Gastroesophageal sphincter (tissue), 4 donors: ENCODE measurements at regions not wholly inside any gene's neighbourhood (a gene's known extent, or its start where the extent isn't known, plus 50 kb on each side); places are given as distances from the start of the nearest gene placed in this dataset.
"Not testable (repeated sequence)": the region's sequence is repeated elsewhere in the genome, so short reads cannot be mapped to it uniquely, and the experiment has no call there.

Experiments used
- ATAC-seq: fragments of 150-250 bp; one replicate; pipeline ENCODE4 v1.9.1; 2016; ENCODE audit warnings: mild to moderate bottlenecking, moderate library complexity
- H3K27ac ChIP-seq, 4 donors: fragments of 200-600 bp; sonication (generic) in 3 of 4; 1 replicate in 3 of 4; 2 replicates in 1 of 4; pipeline ENCODE4 v1.5.1; 2016 to 2019
- H3K27me3 ChIP-seq: fragments of 200-600 bp; sonication (generic); one replicate; pipeline ENCODE4 v1.5.1; 2019
- H3K36me3 ChIP-seq, 2 donors: fragments of 200-600 bp; sonication (generic); one replicate each; pipeline ENCODE4 v1.5.1; 2019; ENCODE audit warnings: control low read depth in 1 of 2
- H3K4me1 ChIP-seq, 3 donors: fragments of 200-600 bp; sonication (generic); 1 replicate in 2 of 3; 2 replicates in 1 of 3; pipeline ENCODE4 v1.5.1; 2016 to 2019; ENCODE audit warnings: control low read depth in 2 of 3
- H3K4me3 ChIP-seq, 2 donors: fragments of 200-600 bp; sonication (generic); one replicate each; pipeline ENCODE4 v1.5.1; 2019; ENCODE audit warnings: mild to moderate bottlenecking in 1 of 2, moderate library complexity in 1 of 2
- H3K9me3 ChIP-seq, 3 donors: fragments of 200-600 bp; sonication (generic); one replicate each; pipeline ENCODE4 v1.5.1; 2017 to 2019; ENCODE audit warnings: control low read depth in 2 of 3
- CTCF ChIP-seq, 4 experiments: fragments of 200-600 bp in 2 of 4; fragments of 450-650 bp in 2 of 4; sonication (generic) in 1 of 4; IDR thresholded peaks; one replicate each; pipeline ENCODE4 v1.5.1; 2017 to 2019; ENCODE audit warnings: antibody characterized with exemption in 4 of 4, mild to moderate bottlenecking in 2 of 4, moderate library complexity in 2 of 4
- EP300 ChIP-seq: sonication (generic); formaldehyde crosslinking; IDR thresholded peaks from one replicate; pipeline ENCODE4 v1.6.1; 2017; ENCODE audit warnings: antibody characterized with exemption, mild to moderate bottlenecking
- POLR2A ChIP-seq, 2 donors: fragments of 450-650 bp; IDR thresholded peaks; one replicate each; pipeline ENCODE4 v1.6.1; 2017; ENCODE audit warnings: antibody characterized with exemption in 2 of 2, mild to moderate bottlenecking in 2 of 2, moderate library complexity in 1 of 2
- POLR2AphosphoS5 ChIP-seq: sonication (generic); formaldehyde crosslinking; IDR thresholded peaks from one replicate; pipeline ENCODE4 v1.6.1; 2017; ENCODE audit warnings: antibody characterized with exemption
- WGBS, 2 donors: methylation state at CpG; one replicate each; pipeline ENCODE4 v1.1.5; 2018; ENCODE audit warnings: low coverage in 1 of 2; 5-methylcytosine and 5-hydroxymethylcytosine counted together

GRCh38 chr3:6321999-6322398 is 538.9 kb upstream of the GRM7 start:
- WGBS, 2 donors: 65 to 81% methylated on average over 3 of the region's 3 CpGs
- Histone ChIP-seq H3K4me1 (no peaks in the 10 kb centered on the region), H3K36me3 (no peaks in the 10 kb centered on the region), H3K4me3 (no peak overlapping the region), H3K27ac (no peak overlapping the region), H3K9me3 (no peaks in the 10 kb centered on the region), H3K27me3 (no peaks in the 10 kb centered on the region)
- TF ChIP-seq CTCF (IDR thresholded peaks at IDR 0.05) (no peak), POLR2A (IDR thresholded peaks at IDR 0.05) (no peak), POLR2AphosphoS5 (no peak), EP300 (no peak)
- ATAC-seq: no peak

GRCh38 chr3:6326771-6327170 is 534.1 kb upstream of the GRM7 start:
- no peak overlapping the region for H3K27ac ChIP-seq
- no peaks in the 10 kb centered on the region for H3K4me1 ChIP-seq
- H3K9me3 ChIP-seq: no peaks in the 10 kb centered on the region
- H3K36me3 ChIP-seq: no peaks in the 10 kb centered on the region
- no peak for ATAC-seq
- no peak overlapping the region for H3K4me3 ChIP-seq
- WGBS, 2 donors: 75 to 79% methylated on average over 4 of the region's 6 CpGs
- no peaks in the 10 kb centered on the region for H3K27me3 ChIP-seq
- no peak for TF ChIP-seq POLR2AphosphoS5
- TF ChIP-seq POLR2A (IDR thresholded peaks at IDR 0.05): no peak
- TF ChIP-seq EP300: no peak
- no peak for TF ChIP-seq CTCF (IDR thresholded peaks at IDR 0.05)

- not testable (repeated sequence) for H3K4me1 ChIP-seq, H3K27me3 ChIP-seq, H3K36me3 ChIP-seq, ATAC-seq, H3K9me3 ChIP-seq, H3K27ac ChIP-seq, H3K4me3 ChIP-seq
- WGBS, 2 donors: 100% methylated on average over 1 of the region's 24 CpGs; no CpG with 5 or more reads in 1 of the 2 donors
Measured at GRCh38 chr3:6340980-6341325, 520.0 kb upstream of the GRM7 start.

GRCh38 chr3:6351752-6352151 is 509.2 kb upstream of the GRM7 start:
- no peak overlapping the region for H3K4me3 ChIP-seq
- no peaks in the 10 kb centered on the region for H3K9me3 ChIP-seq
- H3K36me3 ChIP-seq: no peaks in the 10 kb centered on the region
- H3K27ac ChIP-seq: no peak overlapping the region
- TF ChIP-seq POLR2A (IDR thresholded peaks at IDR 0.05): no peak
- TF ChIP-seq EP300: no peak
- no peak for TF ChIP-seq CTCF (IDR thresholded peaks at IDR 0.05)
- TF ChIP-seq POLR2AphosphoS5: no peak
- ATAC-seq: no peak
- H3K27me3 ChIP-seq: no peaks in the 10 kb centered on the region
- WGBS, 2 donors: 27 to 55% methylated on average over 3 of the region's 3 CpGs
- H3K4me1 ChIP-seq: no peaks in the 10 kb centered on the region

GRCh38 chr3:6354653-6355052 is 506.3 kb upstream of the GRM7 start:
- no peaks in the 10 kb centered on the region for H3K36me3 ChIP-seq
- TF ChIP-seq POLR2A (IDR thresholded peaks at IDR 0.05): no peak
- no peaks in the 10 kb centered on the region for H3K27me3 ChIP-seq
- H3K9me3 ChIP-seq: no peaks in the 10 kb centered on the region
- no peak for ATAC-seq
- no peak overlapping the region for H3K27ac ChIP-seq
- no peaks in the 10 kb centered on the region for H3K4me1 ChIP-seq
- whole genome bisulfite sequencing, 2 donors: 86 to 90% methylated on average over 1 of the region's 1 CpG
- no peak overlapping the region for H3K4me3 ChIP-seq

GRCh38 chr3:6362406-6362805 is 498.5 kb upstream of the GRM7 start:
- no peak for ATAC-seq
- TF ChIP-seq POLR2A (IDR thresholded peaks at IDR 0.05) (no peak), EP300 (no peak), POLR2AphosphoS5 (no peak), CTCF (IDR thresholded peaks at IDR 0.05) (no peak)

More at GRCh38 chr3:6362406-6362805, 498.5 kb upstream of the GRM7 start:
- Histone ChIP-seq H3K4me1 (no peaks in the 10 kb centered on the region), H3K9me3 (peaks cover 0 to 6% (median 0%) of the 10 kb centered on the region in 3 donors), H3K36me3 (no peaks in the 10 kb centered on the region), H3K4me3 (no peak overlapping the region), H3K27me3 (no peaks in the 10 kb centered on the region), H3K27ac (no peak overlapping the region)
- 84 to 89% methylated on average over 3 to 4 of the region's 4 CpGs for WGBS, 2 donors
